ENCODE measurements at regions not wholly inside any gene's neighbourhood (a gene's known extent, or its start where the extent isn't known, plus 50 kb on each side); places are given as distances from the start of the nearest gene placed in this dataset.

GRCh38 chr6:144335311-144335861, 50.3 kb downstream of the UTRN start:
- DNase-seq (ENCODE audit: low read depth in 2 of 2) = no peak

GRCh38 chr6:144335914-144336313, 50.8 kb downstream of the UTRN start:
- no peak for DNase-seq (ENCODE audit: low read depth in 2 of 2)

- DNase-seq (ENCODE audit: low read depth in 2 of 2) = no peak
Measured at GRCh38 chr6:144336900-144337299, 51.8 kb downstream of the UTRN start.

- no peak for DNase-seq (ENCODE audit: low read depth in 2 of 2)
Measured at GRCh38 chr6:144338474-144338873, 53.3 kb downstream of the UTRN start.

GRCh38 chr6:144338951-144339700, 54.0 kb downstream of the UTRN start:
- DNase-seq (ENCODE audit: low read depth in 2 of 2) = no peak

- no peak for DNase-seq (ENCODE audit: low read depth in 2 of 2)
Measured at GRCh38 chr6:144339859-144340452, 54.8 kb downstream of the UTRN start.

- DNase-seq (ENCODE audit: low read depth in 2 of 2) = no peak
Measured at GRCh38 chr6:144340541-144341371, 55.6 kb downstream of the UTRN start.

- DNase-seq (ENCODE audit: low read depth in 2 of 2) = no peak
Measured at GRCh38 chr6:144341831-144342527, 56.8 kb downstream of the UTRN start.

- DNase-seq (ENCODE audit: low read depth in 2 of 2) = no peak
Measured at GRCh38 chr6:144343701-144344428, 58.7 kb downstream of the UTRN start.

- no peak for DNase-seq (ENCODE audit: low read depth in 2 of 2)
Measured at GRCh38 chr6:144344646-144345045, 59.5 kb downstream of the UTRN start.

- DNase-seq (ENCODE audit: low read depth in 2 of 2) = no peak
Measured at GRCh38 chr6:144345451-144345850, 60.3 kb downstream of the UTRN start.

- no peak for DNase-seq (ENCODE audit: low read depth in 2 of 2)
Measured at GRCh38 chr6:144346719-144347447, 61.7 kb downstream of the UTRN start.

GRCh38 chr6:144347448-144347759, 62.3 kb downstream of the UTRN start:
- no peak for DNase-seq (ENCODE audit: low read depth in 2 of 2)

- no peak for DNase-seq (ENCODE audit: low read depth in 2 of 2)
Measured at GRCh38 chr6:144347933-144348332, 62.8 kb downstream of the UTRN start.

GRCh38 chr6:144349690-144350527, 64.8 kb downstream of the UTRN start:
- no peak for DNase-seq (ENCODE audit: low read depth in 2 of 2)

GRCh38 chr6:144350528-144350880, 65.4 kb downstream of the UTRN start:
- no peak for DNase-seq (ENCODE audit: low read depth in 2 of 2)

- no peak for DNase-seq (ENCODE audit: low read depth in 2 of 2)
Measured at GRCh38 chr6:144351379-144352127, 66.4 kb downstream of the UTRN start.

- DNase-seq (ENCODE audit: low read depth in 2 of 2) = no peak
Measured at GRCh38 chr6:144352331-144352730, 67.2 kb downstream of the UTRN start.

GRCh38 chr6:144353871-144354314, 68.8 kb downstream of the UTRN start:
- DNase-seq (ENCODE audit: low read depth in 2 of 2) = no peak

All from stimulated activated CD8-positive, alpha-beta memory T cell treated with anti-CD3 and anti-CD28 coated beads, Interleukin-15, amount 100 ng/mL, for 4 hours (primary cell).